Nephron (organoid): ENCODE measurements at regions not wholly inside any gene's neighbourhood (a gene's known extent, or its start where the extent isn't known, plus 50 kb on each side); places are given as distances from the start of the nearest gene placed in this dataset.

Experiments
- H3K27ac Mint-ChIP-seq, 3 experiments: 2 replicates each; pipeline ENCODE4 v1.8.0; 2020; ENCODE audit warnings: mixed read lengths in 3 of 3, mild to moderate bottlenecking in 2 of 3, moderate library complexity in 1 of 3
- H3K27me3 Mint-ChIP-seq: 2 replicates; pipeline ENCODE4 v1.8.0; 2021; ENCODE audit warnings: low read depth, mild to moderate bottlenecking, moderate library complexity, mixed read lengths
- H3K36me3 Mint-ChIP-seq: 2 replicates; pipeline ENCODE4 v1.8.0; 2020; ENCODE audit warnings: low read depth, mixed read lengths
- H3K4me1 Mint-ChIP-seq: 2 replicates; pipeline ENCODE4 v1.8.0; 2020; ENCODE audit warnings: mixed read lengths
- H3K4me3 Mint-ChIP-seq, 3 experiments: 2 replicates each; pipeline ENCODE4 v1.8.0; 2020; ENCODE audit warnings: mild to moderate bottlenecking in 3 of 3, mixed read lengths in 3 of 3, moderate library complexity in 2 of 3
- H3K9me3 Mint-ChIP-seq: 2 replicates; pipeline ENCODE4 v1.8.0; 2020; ENCODE audit warnings: mixed read lengths
- CTCF ChIP-seq, 3 experiments: fragments of 200-600 bp; sonication (generic); IDR thresholded peaks; one replicate each; pipeline ENCODE4 v1.5.0; 2021; ENCODE audit warnings: antibody characterized with exemption in 3 of 3; ENCODE audit not compliant: unreplicated experiment in 3 of 3

GRCh38 chr3:159861369-159861987, 127.2 kb upstream of the IL12A start:
- H3K4me1 Mint-ChIP-seq = peaks cover 73% of the 10 kb centered on the region
- H3K9me3 Mint-ChIP-seq = no peaks in the 10 kb centered on the region
- H3K27me3 Mint-ChIP-seq = no peaks in the 10 kb centered on the region
- TF ChIP-seq CTCF (IDR thresholded peaks at IDR 0.05; ENCODE audit: unreplicated experiment in 3 of 3) = no peak
- no peak overlapping the region for H3K4me3 Mint-ChIP-seq
- no peaks in the 10 kb centered on the region for H3K36me3 Mint-ChIP-seq
- peak overlapping the region; percentile 76 to 87 (median 85) for H3K27ac Mint-ChIP-seq

DNA sequence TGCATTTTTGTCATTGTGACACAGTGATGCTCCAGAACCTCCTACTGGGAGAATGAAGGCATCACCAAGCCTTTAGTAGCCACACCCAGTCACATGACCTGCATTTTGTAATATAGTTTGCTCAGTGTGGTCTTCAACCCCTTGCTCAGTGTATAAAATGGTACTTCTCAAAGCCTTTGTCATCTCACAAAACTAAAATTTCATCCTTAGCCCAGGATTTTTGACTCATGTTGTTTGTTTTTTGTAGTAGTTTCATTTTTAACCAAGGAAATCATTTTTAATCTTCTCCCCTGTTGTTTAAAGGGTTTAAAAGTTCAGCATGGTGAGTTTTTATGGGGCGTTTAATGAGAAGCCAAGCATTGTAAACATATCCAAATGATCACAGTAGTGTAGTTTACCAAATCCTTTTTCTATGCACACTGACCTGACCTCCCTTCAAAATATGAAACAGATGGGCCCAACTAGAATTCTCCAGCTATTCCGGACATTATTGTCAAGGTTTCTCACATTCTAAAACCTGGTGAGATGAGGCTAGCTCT, 123.5 kb upstream of the IL12A start:
- H3K36me3 Mint-ChIP-seq = peaks cover 19% of the 10 kb centered on the region
- H3K9me3 Mint-ChIP-seq = no peaks in the 10 kb centered on the region
- peak overlapping the region in 1 of 3 experiments; percentile 8 for H3K4me3 Mint-ChIP-seq
- H3K27me3 Mint-ChIP-seq = no peaks in the 10 kb centered on the region
- TF ChIP-seq CTCF (IDR thresholded peaks at IDR 0.05; ENCODE audit: unreplicated experiment in 3 of 3) = no peak
- peaks cover 43% of the 10 kb centered on the region for H3K4me1 Mint-ChIP-seq
- H3K27ac Mint-ChIP-seq = peak overlapping the region; percentile 76 to 80 (median 78)

GRCh38 chr3:159866201-159866746, 122.4 kb upstream of the IL12A start:
- H3K9me3 Mint-ChIP-seq = no peaks in the 10 kb centered on the region
- H3K27ac Mint-ChIP-seq = peak overlapping the region; percentile 35 to 78 (median 76)
- peaks cover 31% of the 10 kb centered on the region for H3K4me1 Mint-ChIP-seq
- H3K36me3 Mint-ChIP-seq = peaks cover 19% of the 10 kb centered on the region
- H3K27me3 Mint-ChIP-seq = no peaks in the 10 kb centered on the region
- TF ChIP-seq CTCF (IDR thresholded peaks at IDR 0.05; ENCODE audit: unreplicated experiment in 3 of 3) = no peak
- H3K4me3 Mint-ChIP-seq = peak overlapping the region in 1 of 3 experiments; percentile 10

DNA sequence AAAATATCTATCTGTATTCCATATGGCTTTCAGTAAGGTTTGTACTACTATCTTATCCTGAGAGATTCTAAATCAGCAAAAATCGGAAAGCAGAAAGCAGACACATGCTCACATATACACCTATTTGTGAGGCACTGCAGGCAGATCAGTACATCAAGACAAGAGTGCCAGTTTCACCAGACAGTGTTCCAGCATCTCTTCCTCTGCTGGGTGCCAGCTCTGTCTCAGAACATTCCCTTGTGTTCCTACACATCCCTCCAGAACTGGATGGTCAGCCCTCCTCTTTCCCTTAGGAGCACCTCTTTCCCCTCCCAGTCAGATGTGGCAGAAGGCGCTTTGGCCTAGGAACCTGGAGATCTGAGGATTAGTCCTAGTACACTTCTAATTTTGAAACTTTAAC, 121.3 kb upstream of the IL12A start:
- peak overlapping the region in 1 of 3 experiments; percentile 6 for H3K27ac Mint-ChIP-seq
- H3K36me3 Mint-ChIP-seq = peaks cover 22% of the 10 kb centered on the region
- no peaks in the 10 kb centered on the region for H3K27me3 Mint-ChIP-seq
- no peak overlapping the region for H3K4me3 Mint-ChIP-seq
- no peaks in the 10 kb centered on the region for H3K9me3 Mint-ChIP-seq
- TF ChIP-seq CTCF (IDR thresholded peaks at IDR 0.05; ENCODE audit: unreplicated experiment in 3 of 3) = no peak
- H3K4me1 Mint-ChIP-seq = peaks cover 25% of the 10 kb centered on the region

DNA sequence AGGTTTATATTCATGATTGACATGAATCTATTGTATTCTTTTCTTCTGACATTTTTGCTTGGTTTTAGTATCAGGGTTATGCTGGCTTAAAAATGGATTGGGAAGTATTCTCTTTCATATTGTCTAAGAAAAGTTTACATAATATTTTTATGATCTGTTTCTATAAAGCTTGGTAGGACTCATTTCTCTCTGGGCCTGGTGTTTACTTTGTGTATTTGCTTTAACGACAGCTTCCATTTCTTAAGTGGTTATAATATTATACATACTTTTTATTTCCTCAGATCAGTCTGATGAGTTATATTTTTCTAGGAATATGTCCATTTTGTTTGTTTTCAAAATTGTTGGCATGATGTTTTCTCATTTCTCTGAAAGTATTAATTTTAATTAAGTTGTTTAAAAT, 117.9 kb upstream of the IL12A start:
- TF ChIP-seq CTCF (IDR thresholded peaks at IDR 0.05; ENCODE audit: unreplicated experiment in 3 of 3) = no peak
- peaks cover 19% of the 10 kb centered on the region for H3K4me1 Mint-ChIP-seq

More for the DNA sequence above, 117.9 kb upstream of the IL12A start:
- H3K4me3 Mint-ChIP-seq = no peak overlapping the region
- H3K9me3 Mint-ChIP-seq = no peaks in the 10 kb centered on the region
- peaks cover 23% of the 10 kb centered on the region for H3K36me3 Mint-ChIP-seq
- no peaks in the 10 kb centered on the region for H3K27me3 Mint-ChIP-seq
- no peak overlapping the region for H3K27ac Mint-ChIP-seq
